Mucosa of descending colon (tissue), 3 donors: ENCODE measurements at regions not wholly inside any gene's neighbourhood (a gene's known extent, or its start where the extent isn't known, plus 50 kb on each side); places are given as distances from the start of the nearest gene placed in this dataset.

ENCODE experiments used
- ATAC-seq: fragments of 200-7000 bp; cut with Tn5 transposase; one replicate; pipeline ENCODE4 v1.9.1; 2020; ENCODE audit warnings: mild to moderate bottlenecking, moderate library complexity
- DNase-seq, 3 donors: peaks; one replicate each; pipeline ENCODE4 v3.0.0-alpha.2; 2020
- H3K36me3 ChIP-seq: fragments of 200-600 bp; one replicate; pipeline ENCODE4 v1.8.0; 2021; ENCODE audit warnings: low read depth, mild to moderate bottlenecking
- H3K4me1 ChIP-seq: fragments of 200-600 bp; one replicate; pipeline ENCODE4 v1.8.0; 2021; ENCODE audit warnings: low read depth, mild to moderate bottlenecking
- H3K4me3 ChIP-seq: fragments of 200-600 bp; one replicate; pipeline ENCODE4 v1.8.0; 2021; ENCODE audit warnings: mild to moderate bottlenecking
- H3K9me3 ChIP-seq: fragments of 200-600 bp; one replicate; pipeline ENCODE4 v1.8.0; 2021; ENCODE audit warnings: mild to moderate bottlenecking
- CTCF ChIP-seq: fragments of 200-600 bp; IDR thresholded peaks from one replicate; pipeline ENCODE4 v1.8.0; 2022; ENCODE audit warnings: antibody characterized with exemption, mild to moderate bottlenecking
- intact Hi-C, 2 donors: fragments of 100-400 bp; cut with DNase I in 1 of 2; cut with micrococcal nuclease in 1 of 2; formaldehyde crosslinking; loops; one replicate each; pipeline versions ENCODE4 v1.11.0 to v1.11.1; 2022; cut with DNase I, micrococcal nuclease
- donor health status: DM: no; HTN: no; CAD: no; lungs with moderate emphysema.
- donor health status: DM: no; HTN: no; CAD: no.
- donor health status: DM: no; HTN: yes; CAD: no.

- intact Hi-C loops: no loop called here
- ATAC-seq (no peak), DNase-seq (no peak)
- H3K9me3 ChIP-seq: no peaks in the 10 kb centered on the region
- TF ChIP-seq CTCF: no peak
- no peak overlapping the region for H3K4me3 ChIP-seq
- H3K36me3 ChIP-seq: no peaks in the 10 kb centered on the region
- no peaks in the 10 kb centered on the region for H3K4me1 ChIP-seq
Observed at GRCh38 chr4:123890889-123891288, 494.3 kb downstream of the SPRY1 start.

- DNase-seq (no peak), ATAC-seq (no peak)
- Histone ChIP-seq H3K4me3 (no peak overlapping the region), H3K9me3 (no peaks in the 10 kb centered on the region), H3K36me3 (no peaks in the 10 kb centered on the region), H3K4me1 (no peaks in the 10 kb centered on the region)
- intact Hi-C loops: no loop called here
- TF ChIP-seq CTCF: no peak
Observed at GRCh38 chr4:123891881-123892280, 495.3 kb downstream of the SPRY1 start.

- no peak for TF ChIP-seq CTCF
- intact Hi-C loops: no loop called here
- H3K4me3 ChIP-seq: no peak overlapping the region
- ATAC-seq (no peak), DNase-seq (no peak)
- no peaks in the 10 kb centered on the region for H3K36me3 ChIP-seq
- H3K4me1 ChIP-seq: no peaks in the 10 kb centered on the region
- no peaks in the 10 kb centered on the region for H3K9me3 ChIP-seq
Observed at GRCh38 chr4:123892368-123892976, 495.9 kb downstream of the SPRY1 start.

GRCh38 chr4:123893011-123893981, 496.7 kb downstream of the SPRY1 start:
- H3K4me1 ChIP-seq: no peaks in the 10 kb centered on the region
- intact Hi-C loops: no loop called here
- no peaks in the 10 kb centered on the region for H3K36me3 ChIP-seq
- ATAC-seq (no peak), DNase-seq (no peak)
- no peaks in the 10 kb centered on the region for H3K9me3 ChIP-seq
- TF ChIP-seq CTCF: no peak
- no peak overlapping the region for H3K4me3 ChIP-seq

- Histone ChIP-seq H3K9me3 (no peaks in the 10 kb centered on the region), H3K36me3 (no peaks in the 10 kb centered on the region), H3K4me3 (no peak overlapping the region), H3K4me1 (no peaks in the 10 kb centered on the region)
- ATAC-seq (no peak), DNase-seq (no peak)
- intact Hi-C loops: no loop called here
- TF ChIP-seq CTCF: no peak
Observed at GRCh38 chr4:123896446-123897071, 500.0 kb downstream of the SPRY1 start.
